T-cell (primary cell): ENCODE measurements at regions not wholly inside any gene's neighbourhood (a gene's known extent, or its start where the extent isn't known, plus 50 kb on each side); places are given as distances from the start of the nearest gene placed in this dataset.

Source experiments
- ATAC-seq, 4 experiments: fragments of 200-7000 bp in 3 of 4; fragments of 150-1000 bp in 1 of 4; cut with Tn5 transposase; replicated peaks in 1 of 4; 1 replicate in 3 of 4; 2 replicates in 1 of 4; pipeline ENCODE4 v1.10.0; 2021; ENCODE audit warnings: moderate library complexity in 3 of 4, mild to moderate bottlenecking in 2 of 4, moderate number of reproducible peaks in 1 of 4
- CTCF ChIA-PET, 2 donors: fragments of 300-600 bp; sonication (Branson Sonifier 250); formaldehyde crosslinking; loops; one replicate each; lab custom pipeline; 2022; ENCODE audit warnings: antibody characterized with exemption in 2 of 2; lab: Charles Lee
- POLR2A ChIA-PET, 2 donors: fragments of 300-600 bp; sonication (Branson Sonifier 250); formaldehyde crosslinking; loops; one replicate each; lab custom pipeline; 2022; ENCODE audit warnings: antibody characterized with exemption in 2 of 2; lab: Charles Lee
- DNase-seq, 35 experiments: peaks; one replicate each; pipeline versions ENCODE4 v3.0.0 to v3.0.0-alpha.2; 2013 to 2023
- H3K27ac ChIP-seq: one replicate; pipeline ENCODE4 v1.5.1; 2013; ENCODE audit warnings: low read length
- H3K27me3 ChIP-seq, 2 experiments: replicated peaks in 1 of 2; 1 replicate in 1 of 2; 2 replicates in 1 of 2; pipeline versions ENCODE4 v1.6.1 to v1.7.0; 2013; ENCODE audit warnings: low read length in 1 of 2, mixed read lengths in 1 of 2; ENCODE audit not compliant: control insufficient read depth in 2 of 2, insufficient read depth in 2 of 2; ENCODE audit errors: extremely low read depth in 1 of 2
- H3K36me3 ChIP-seq, 2 donors: 1 replicate in 1 of 2; 2 replicates in 1 of 2; pipeline versions ENCODE4 v1.6.1 to v1.7.0; 2013; ENCODE audit warnings: low read length in 1 of 2; ENCODE audit not compliant: control insufficient read depth in 2 of 2, insufficient read depth in 1 of 2; ENCODE audit errors: extremely low read depth in 1 of 2
- H3K4me1 ChIP-seq, 2 experiments: 1 replicate in 1 of 2; 2 replicates in 1 of 2; pipeline versions ENCODE4 v1.6.1 to v1.7.0; 2013; ENCODE audit warnings: low read length in 2 of 2, mixed read lengths in 1 of 2; ENCODE audit not compliant: insufficient read depth in 2 of 2, control insufficient read depth in 1 of 2; ENCODE audit errors: extremely low read depth in 1 of 2
- H3K4me3 ChIP-seq, 2 donors: 1 replicate in 1 of 2; 2 replicates in 1 of 2; pipeline versions ENCODE4 v1.5.1 to v1.7.0; 2013; ENCODE audit warnings: mild to moderate bottlenecking in 2 of 2, low read length in 1 of 2, moderate library complexity in 1 of 2; ENCODE audit not compliant: control insufficient read depth in 1 of 2; ENCODE audit errors: extremely low read depth in 1 of 2
- H3K9me3 ChIP-seq: 2 replicates; pipeline ENCODE4 v1.7.0; 2013
- H3K27ac Mint-ChIP-seq, 2 donors: one replicate each; pipeline ENCODE4 v1.8.0; 2020 to 2021; ENCODE audit warnings: mild to moderate bottlenecking in 2 of 2, mixed read lengths in 2 of 2
- H3K27me3 Mint-ChIP-seq, 2 donors: one replicate each; pipeline ENCODE4 v1.8.0; 2021 to 2022; ENCODE audit warnings: mixed read lengths in 2 of 2
- H3K36me3 Mint-ChIP-seq: one replicate; pipeline ENCODE4 v1.8.0; 2021; ENCODE audit warnings: mixed read lengths
- H3K4me1 Mint-ChIP-seq, 3 donors: one replicate each; pipeline ENCODE4 v1.8.0; 2020 to 2022; ENCODE audit warnings: mixed read lengths in 3 of 3, mild to moderate bottlenecking in 1 of 3
- H3K4me3 Mint-ChIP-seq, 3 donors: one replicate each; pipeline ENCODE4 v1.8.0; 2020 to 2022; ENCODE audit warnings: mild to moderate bottlenecking in 3 of 3, mixed read lengths in 3 of 3, moderate library complexity in 3 of 3
- H3K9me3 Mint-ChIP-seq, 3 donors: one replicate each; pipeline ENCODE4 v1.8.0; 2020 to 2022; ENCODE audit warnings: mixed read lengths in 3 of 3
- WGBS: methylation state at CpG from one replicate; pipeline ENCODE4 v1.1.5; 2013; ENCODE audit warnings: missing lambda C conversion rate; ENCODE audit not compliant: insufficient coverage; 5-methylcytosine and 5-hydroxymethylcytosine counted together

DNA sequence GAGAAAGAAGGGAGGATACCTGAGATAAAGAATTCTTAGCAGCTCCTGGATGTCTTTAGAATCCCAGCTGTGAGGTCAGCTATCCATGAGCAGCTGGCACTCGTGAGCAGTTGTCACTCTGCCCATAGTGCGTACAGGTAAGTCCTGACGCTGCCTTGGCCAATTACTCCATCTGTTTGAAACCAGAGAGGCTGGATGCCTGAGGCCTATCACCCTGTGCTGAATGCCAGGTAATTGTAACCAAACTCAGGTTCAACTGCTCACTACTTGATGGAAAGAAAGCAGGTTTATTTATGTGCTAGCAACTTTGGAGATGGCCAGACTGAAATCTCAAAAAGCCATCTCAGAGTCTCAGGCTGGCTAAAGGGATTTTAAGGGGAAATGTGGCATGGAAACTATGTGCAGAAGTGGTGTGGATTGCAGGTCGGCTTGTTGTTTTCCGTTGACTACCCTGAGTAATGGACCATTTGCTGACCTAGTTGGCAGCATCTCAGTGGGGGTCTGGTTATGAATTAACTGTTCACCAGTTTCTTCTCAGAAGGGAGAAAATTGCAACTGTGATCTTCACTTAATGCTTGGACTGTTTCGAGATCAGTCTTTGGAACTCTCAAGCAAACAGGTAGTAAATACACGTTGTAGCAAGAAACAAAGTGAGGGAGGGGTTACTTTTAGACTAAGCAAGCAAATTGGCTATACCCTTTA is 1614.0 kb upstream of the PCDH10 start:
- no peaks in the 10 kb centered on the region for H3K27me3 ChIP-seq
- H3K36me3 Mint-ChIP-seq = no peaks in the 10 kb centered on the region
- peaks cover 0 to 13% (median 5%) of the 10 kb centered on the region in 3 donors for H3K9me3 Mint-ChIP-seq
- no peaks in the 10 kb centered on the region for H3K4me1 Mint-ChIP-seq
- no peaks in the 10 kb centered on the region for H3K27me3 Mint-ChIP-seq
- ATAC-seq (no peak), DNase-seq (no peak)
- WGBS = 92% methylated on average over 5 of the region's 7 CpGs
- ChIA-PET POLR2A (no interaction called here), CTCF (no interaction called here)
- H3K4me3 ChIP-seq = no peak overlapping the region
- no peaks in the 10 kb centered on the region for H3K4me1 ChIP-seq
- H3K27ac ChIP-seq = no peak overlapping the region
- H3K9me3 ChIP-seq = no peaks in the 10 kb centered on the region
- no peak overlapping the region for H3K4me3 Mint-ChIP-seq
- H3K27ac Mint-ChIP-seq = no peak overlapping the region
- no peaks in the 10 kb centered on the region for H3K36me3 ChIP-seq

DNA sequence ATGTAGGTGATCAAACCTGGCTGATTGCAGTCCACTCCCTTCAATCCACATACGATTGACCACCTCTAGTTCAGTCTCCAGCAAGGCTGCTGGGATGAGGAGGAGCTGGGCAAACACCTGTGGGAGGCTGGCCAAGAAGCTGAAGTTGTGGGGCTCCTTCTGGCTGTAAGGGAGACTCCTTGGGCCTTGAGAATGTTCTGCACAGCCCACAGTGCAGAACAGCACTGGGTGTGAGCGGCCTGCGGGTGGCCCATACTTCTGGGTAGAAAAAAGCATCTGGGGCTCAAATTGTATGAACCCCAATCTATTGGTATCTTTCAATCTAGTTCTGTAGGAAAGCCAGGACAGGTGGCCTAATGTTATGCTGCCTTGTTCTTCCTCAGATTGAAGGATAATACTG is 1608.8 kb upstream of the PCDH10 start:
- no peaks in the 10 kb centered on the region for H3K36me3 ChIP-seq
- POLR2A ChIA-PET = no interaction called here
- no peak for DNase-seq
- H3K4me3 ChIP-seq = no peak overlapping the region
- H3K27ac ChIP-seq = no peak overlapping the region
- no peak for ATAC-seq
- WGBS = no CpG with 5 or more reads among the region's 3 CpGs
- Mint-ChIP-seq H3K4me3 (no peak overlapping the region), H3K9me3 (peaks cover 0 to 11% (median 4%) of the 10 kb centered on the region in 3 donors), H3K4me1 (no peaks in the 10 kb centered on the region), H3K36me3 (no peaks in the 10 kb centered on the region), H3K27me3 (no peaks in the 10 kb centered on the region), H3K27ac (no peak overlapping the region)
- no peaks in the 10 kb centered on the region for H3K9me3 ChIP-seq
- H3K27me3 ChIP-seq = no peaks in the 10 kb centered on the region
- CTCF ChIA-PET = no interaction called here
- H3K4me1 ChIP-seq = no peaks in the 10 kb centered on the region

DNA sequence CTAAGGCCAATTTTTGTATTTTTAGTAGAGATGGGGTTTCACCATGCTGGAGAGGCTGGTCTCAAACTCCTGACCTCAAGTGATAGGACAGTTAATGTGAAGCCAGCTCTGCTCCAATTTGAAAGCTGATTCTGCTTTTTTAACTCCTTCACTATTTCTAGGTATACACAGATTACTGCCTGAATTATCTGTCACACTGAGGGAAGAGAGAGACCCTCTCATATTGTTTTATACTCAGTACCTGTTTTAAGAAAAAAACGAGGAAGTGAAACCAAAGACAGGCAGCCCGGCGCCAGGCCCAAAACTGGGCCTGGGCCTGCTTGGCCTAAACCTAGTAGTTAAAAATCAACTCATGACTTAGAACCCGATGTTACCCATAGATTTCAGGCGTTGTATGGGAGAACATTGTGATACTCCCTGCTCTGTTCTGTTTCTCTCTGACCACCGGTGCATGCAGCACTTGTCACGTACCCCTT is 1601.5 kb upstream of the PCDH10 start:
- POLR2A ChIA-PET = no interaction called here
- H3K27ac ChIP-seq = no peak overlapping the region
- 72% methylated on average over 4 of the region's 7 CpGs for WGBS
- Mint-ChIP-seq H3K9me3 (peaks cover 0 to 4% (median 4%) of the 10 kb centered on the region in 3 donors), H3K27me3 (no peaks in the 10 kb centered on the region), H3K4me3 (no peak overlapping the region), H3K4me1 (no peaks in the 10 kb centered on the region), H3K36me3 (no peaks in the 10 kb centered on the region), H3K27ac (no peak overlapping the region)
- no peaks in the 10 kb centered on the region for H3K4me1 ChIP-seq
- CTCF ChIA-PET = interaction anchor here in 1 of 2 donors (0.6 kb wide), 1 partner anchor 447 kb away, joined by 3 read pairs; no protein-coding TSS in a partner anchor
- no peak for DNase-seq
- H3K9me3 ChIP-seq = no peaks in the 10 kb centered on the region
- ATAC-seq = no peak
- H3K4me3 ChIP-seq = no peak overlapping the region
- no peaks in the 10 kb centered on the region for H3K27me3 ChIP-seq
- no peaks in the 10 kb centered on the region for H3K36me3 ChIP-seq

DNA sequence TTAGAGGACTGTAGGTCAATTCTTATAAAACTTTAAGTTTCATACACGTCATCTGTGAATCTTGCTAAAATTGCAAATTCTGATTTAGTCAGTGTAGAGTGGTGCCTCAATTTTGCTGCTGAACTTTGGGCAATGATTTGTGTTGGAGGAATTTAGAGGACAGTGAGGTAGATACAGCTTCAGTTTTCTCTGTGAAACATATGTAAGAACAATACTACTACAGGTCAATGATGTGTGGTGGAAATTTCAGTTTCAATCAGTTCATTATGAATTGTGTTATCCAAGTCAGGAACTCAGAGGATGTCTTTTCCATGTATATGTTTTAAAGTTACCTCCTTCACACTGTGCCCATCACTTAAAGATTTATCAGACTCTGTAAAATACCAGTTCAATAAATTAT is 1597.8 kb upstream of the PCDH10 start:
- H3K36me3 ChIP-seq = no peaks in the 10 kb centered on the region
- H3K4me1 ChIP-seq = no peaks in the 10 kb centered on the region
- ATAC-seq (no peak), DNase-seq (no peak)
- no peak overlapping the region for H3K27ac ChIP-seq
- no peak overlapping the region for H3K27ac Mint-ChIP-seq
- no peaks in the 10 kb centered on the region for H3K9me3 ChIP-seq
- no peaks in the 10 kb centered on the region for H3K27me3 Mint-ChIP-seq
- no peak overlapping the region for H3K4me3 Mint-ChIP-seq
- POLR2A ChIA-PET = no interaction called here
- H3K4me3 ChIP-seq = no peak overlapping the region
- no peaks in the 10 kb centered on the region for H3K27me3 ChIP-seq
- 60% methylated on average over 1 of the region's 1 CpG for WGBS
- no peaks in the 10 kb centered on the region for H3K4me1 Mint-ChIP-seq
- no peaks in the 10 kb centered on the region for H3K36me3 Mint-ChIP-seq
- CTCF ChIA-PET = no interaction called here
- peaks cover 0 to 7% (median 6%) of the 10 kb centered on the region in 3 donors for H3K9me3 Mint-ChIP-seq

DNA sequence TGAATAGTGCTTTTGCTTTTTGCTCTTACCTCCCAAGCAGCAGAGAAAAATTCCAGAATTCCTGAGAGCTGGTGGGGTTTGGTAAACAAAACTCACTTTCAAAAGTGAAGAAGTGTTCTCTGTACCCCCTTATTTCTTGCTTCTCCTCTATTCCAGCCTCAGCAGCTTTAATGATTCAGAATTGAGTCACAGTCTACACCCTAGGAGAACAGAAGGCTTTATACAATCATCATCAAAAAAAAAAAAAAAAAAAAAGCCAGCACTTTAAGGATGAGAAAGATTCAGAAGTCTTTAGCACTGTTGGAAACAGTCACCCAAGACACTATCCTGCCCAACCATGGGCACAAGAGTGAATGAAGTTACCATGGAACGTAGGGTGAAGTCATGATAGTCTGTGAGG is 1583.1 kb upstream of the PCDH10 start:
- no peaks in the 10 kb centered on the region for H3K36me3 ChIP-seq
- H3K4me3 ChIP-seq = no peak overlapping the region
- Mint-ChIP-seq H3K36me3 (no peaks in the 10 kb centered on the region), H3K27ac (no peak overlapping the region), H3K4me3 (no peak overlapping the region), H3K4me1 (no peaks in the 10 kb centered on the region), H3K27me3 (no peaks in the 10 kb centered on the region), H3K9me3 (peaks cover 13 to 20% (median 15%) of the 10 kb centered on the region in 3 donors)
- POLR2A ChIA-PET = no interaction called here
- DNase-seq = no peak
- no peak overlapping the region for H3K27ac ChIP-seq
- no peak for ATAC-seq
- H3K9me3 ChIP-seq = no peaks in the 10 kb centered on the region
- H3K4me1 ChIP-seq = no peaks in the 10 kb centered on the region
- no peaks in the 10 kb centered on the region for H3K27me3 ChIP-seq
- CTCF ChIA-PET = no interaction called here
- WGBS = no CpG with 5 or more reads among the region's 1 CpG

DNA sequence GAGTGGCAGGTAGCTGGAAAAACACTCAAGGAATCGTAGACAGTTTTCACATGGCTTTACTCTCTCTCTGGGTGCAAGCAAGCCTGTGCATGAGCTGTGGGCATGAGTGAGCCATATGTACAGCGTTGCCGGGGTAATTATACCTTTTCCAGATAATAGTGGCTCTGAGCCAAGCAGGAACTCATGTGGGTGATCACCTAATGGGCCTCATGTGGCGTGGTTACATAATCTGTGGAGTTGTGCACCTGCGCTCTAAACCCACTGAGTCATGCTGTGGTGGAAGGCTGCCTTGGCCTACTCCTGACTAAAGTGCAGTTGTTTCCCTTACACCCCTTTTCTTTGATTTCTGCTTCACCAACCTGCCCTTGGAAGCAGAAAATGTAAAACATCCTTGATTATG is 1564.5 kb upstream of the PCDH10 start:
- H3K9me3 Mint-ChIP-seq = peaks cover 6 to 10% (median 10%) of the 10 kb centered on the region in 3 donors
- H3K4me1 Mint-ChIP-seq = no peaks in the 10 kb centered on the region

More for the DNA sequence above, 1564.5 kb upstream of the PCDH10 start:
- Mint-ChIP-seq H3K27ac (no peak overlapping the region), H3K36me3 (no peaks in the 10 kb centered on the region), H3K4me3 (no peak overlapping the region), H3K27me3 (no peaks in the 10 kb centered on the region)
- ChIA-PET POLR2A (no interaction called here), CTCF (no interaction called here)
- no peak overlapping the region for H3K27ac ChIP-seq
- H3K4me1 ChIP-seq = no peaks in the 10 kb centered on the region
- WGBS = 86% methylated on average over 3 of the region's 5 CpGs
- H3K9me3 ChIP-seq = no peaks in the 10 kb centered on the region
- no peak for DNase-seq
- no peaks in the 10 kb centered on the region for H3K36me3 ChIP-seq
- no peak for ATAC-seq
- H3K4me3 ChIP-seq = no peak overlapping the region
- no peaks in the 10 kb centered on the region for H3K27me3 ChIP-seq
